Fibroblast of lung (primary cell): ENCODE measurements at regions not wholly inside any gene's neighbourhood (a gene's known extent, or its start where the extent isn't known, plus 50 kb on each side); places are given as distances from the start of the nearest gene placed in this dataset.
A peak's percentile ranks its signal among the peaks of the same experiment; 100 is the strongest.

Source experiments
- DNase-seq, 2 donors: peaks; one replicate each; pipeline versions ENCODE4 v3.0.0 to v3.0.0-alpha.2; 2010; ENCODE audit warnings: low read depth in 2 of 2
- H2AFZ ChIP-seq: 2 replicates; pipeline ENCODE4 v1.5.1; 2012; ENCODE audit warnings: low read length, control low read depth, inconsistent platforms
- H3K27ac ChIP-seq: 2 replicates; pipeline ENCODE4 v1.5.1; 2011; ENCODE audit warnings: low read length, control low read depth; ENCODE audit not compliant: insufficient read depth
- H3K27me3 ChIP-seq: 2 replicates; pipeline ENCODE4 v1.5.1; 2011; ENCODE audit warnings: mild to moderate bottlenecking, low read length; ENCODE audit not compliant: control insufficient read depth, insufficient read depth
- H3K36me3 ChIP-seq: 2 replicates; pipeline ENCODE4 v1.5.1; 2011; ENCODE audit warnings: low read length; ENCODE audit not compliant: control insufficient read depth, insufficient read depth
- H3K4me1 ChIP-seq: 2 replicates; pipeline ENCODE4 v1.5.1; 2011; ENCODE audit warnings: low read length; ENCODE audit not compliant: control insufficient read depth, insufficient read depth; ENCODE audit errors: extremely low read depth
- H3K4me2 ChIP-seq: 2 replicates; pipeline ENCODE4 v1.5.1; 2011; ENCODE audit warnings: low read length, control low read depth; ENCODE audit not compliant: insufficient read depth; ENCODE audit errors: extremely low read depth
- H3K4me3 ChIP-seq, 4 experiments: fragments of 200-600 bp in 1 of 4; sonication (generic) in 1 of 4; replicated peaks in 1 of 4; 2 replicates each; pipeline ENCODE4 v1.5.1; 2011 to 2016; ENCODE audit warnings: low read length in 4 of 4, low read depth in 3 of 4, mild to moderate bottlenecking in 3 of 4, control low read depth in 2 of 4, inconsistent platforms in 1 of 4, mixed read lengths in 1 of 4; ENCODE audit not compliant: insufficient read depth in 1 of 4; ENCODE audit errors: control extremely low read depth in 1 of 4
- H3K79me2 ChIP-seq: 2 replicates; pipeline ENCODE4 v1.5.1; 2012; ENCODE audit warnings: mild to moderate bottlenecking, low read length, inconsistent platforms; ENCODE audit not compliant: control insufficient read depth, insufficient read depth
- H3K9ac ChIP-seq: 2 replicates; pipeline ENCODE4 v1.5.1; 2011; ENCODE audit warnings: mild to moderate bottlenecking, low read length, control low read depth; ENCODE audit not compliant: insufficient read depth
- H3K9me3 ChIP-seq: 2 replicates; pipeline ENCODE4 v1.5.1; 2012; ENCODE audit warnings: low read depth, low read length; ENCODE audit not compliant: control insufficient read depth, insufficient read depth
- H4K20me1 ChIP-seq: 2 replicates; pipeline ENCODE4 v1.5.1; 2011; ENCODE audit warnings: low read length; ENCODE audit not compliant: control insufficient read depth, insufficient read depth; ENCODE audit errors: extremely low read depth
- CTCF ChIP-seq, 2 donors: IDR thresholded peaks in 1 of 2; conservative IDR thresholded peaks in 1 of 2; 1 replicate in 1 of 2; 2 replicates in 1 of 2; pipeline ENCODE4 v1.5.1; 2011 to 2012; ENCODE audit warnings: low read length in 2 of 2, control low read depth in 1 of 2, inconsistent platforms in 1 of 2, low read depth in 1 of 2, mild to moderate bottlenecking in 1 of 2
- EZH2 ChIP-seq: IDR thresholded peaks from 2 replicates; pipeline ENCODE4 v1.5.1; 2012; ENCODE audit warnings: low read length, control low read depth, mild to moderate bottlenecking; ENCODE audit errors: missing control alignments

GRCh38 chr1:80225510-80225909 is 1219.0 kb upstream of the ADGRL4 start:
- Histone ChIP-seq H3K4me2 (no peak overlapping the region), H3K27me3 (no peaks in the 10 kb centered on the region), H3K4me3 (no peak overlapping the region), H3K4me1 (no peaks in the 10 kb centered on the region), H2AFZ (no peak overlapping the region), H3K9me3 (no peaks in the 10 kb centered on the region), H3K36me3 (no peaks in the 10 kb centered on the region), H4K20me1 (no peaks in the 10 kb centered on the region), H3K27ac (no peak overlapping the region), H3K9ac (no peak overlapping the region), H3K79me2 (no peaks in the 10 kb centered on the region)
- no peak for DNase-seq
- TF ChIP-seq EZH2 (no peak), CTCF (conservative IDR thresholded peaks at IDR 0.05 in 1 of 2, IDR thresholded peaks at IDR 0.05 in 1 of 2; ENCODE audit: low read depth in 1 of 2, low read length in 2 of 2) (no peak)

- Histone ChIP-seq H3K27me3 (no peaks in the 10 kb centered on the region), H3K9me3 (no peaks in the 10 kb centered on the region), H3K36me3 (no peaks in the 10 kb centered on the region), H3K9ac (no peak overlapping the region), H3K79me2 (no peaks in the 10 kb centered on the region), H2AFZ (no peak overlapping the region), H3K4me1 (no peaks in the 10 kb centered on the region), H4K20me1 (no peaks in the 10 kb centered on the region), H3K4me2 (no peak overlapping the region), H3K27ac (no peak overlapping the region), H3K4me3 (no peak overlapping the region)
- TF ChIP-seq EZH2 (no peak), CTCF (conservative IDR thresholded peaks at IDR 0.05 in 1 of 2, IDR thresholded peaks at IDR 0.05 in 1 of 2; ENCODE audit: low read depth in 1 of 2, low read length in 2 of 2) (no peak)
- DNase-seq, result no peak
Measured at GRCh38 chr1:80221319-80221718, 1214.8 kb upstream of the ADGRL4 start.

- H3K4me1 ChIP-seq, result no peaks in the 10 kb centered on the region
- no peaks in the 10 kb centered on the region for H3K79me2 ChIP-seq
- H3K27ac ChIP-seq, result no peak overlapping the region
- TF ChIP-seq EZH2, result no peak
- TF ChIP-seq CTCF (conservative IDR thresholded peaks at IDR 0.05 in 1 of 2, IDR thresholded peaks at IDR 0.05 in 1 of 2; ENCODE audit: low read depth in 1 of 2, low read length in 2 of 2), result peak; percentile 50 to 70
- H3K9me3 ChIP-seq, result no peaks in the 10 kb centered on the region
- H4K20me1 ChIP-seq, result no peaks in the 10 kb centered on the region
- no peak overlapping the region for H3K4me3 ChIP-seq
- H3K27me3 ChIP-seq, result no peaks in the 10 kb centered on the region
- H2AFZ ChIP-seq, result no peak overlapping the region
- H3K4me2 ChIP-seq, result no peak overlapping the region
- DNase-seq, result peak; percentile 27 to 75
- H3K36me3 ChIP-seq, result no peaks in the 10 kb centered on the region
- H3K9ac ChIP-seq, result no peak overlapping the region
Measured at GRCh38 chr1:80218112-80218511, 1211.6 kb upstream of the ADGRL4 start.
